GM12892 (cell line): ENCODE measurements at regions not wholly inside any gene's neighbourhood (a gene's known extent, or its start where the extent isn't known, plus 50 kb on each side); places are given as distances from the start of the nearest gene placed in this dataset.

Experiments used
- POLR2A ChIP-seq: IDR thresholded peaks from 2 replicates; pipeline ENCODE4 v1.6.1; 2011; ENCODE audit warnings: low read depth, low read length, control low read depth
- TAF1 ChIP-seq: IDR thresholded peaks from 2 replicates; pipeline ENCODE4 v1.6.1; 2011; ENCODE audit warnings: low read depth, mild to moderate bottlenecking, control low read depth, low read length, borderline replicate concordance

- TF ChIP-seq POLR2A, result peak; percentile 69; the same call in 1 of the 2 replicates
- peak; percentile 91 for TF ChIP-seq TAF1
Observed at GRCh38 chr5:81851481-81852178, 100.7 kb upstream of the SSBP2 start.
